Uterus (tissue), 3 donors: ENCODE measurements at regions not wholly inside any gene's neighbourhood (a gene's known extent, or its start where the extent isn't known, plus 50 kb on each side); places are given as distances from the start of the nearest gene placed in this dataset.

Experiments
- DNase-seq, 2 donors: peaks; one replicate each; pipeline ENCODE4 v3.0.0-alpha.2; 2019 to 2020
- H3K27ac ChIP-seq, 2 donors: fragments of 200-600 bp; sonication (generic); 1 replicate in 1 of 2; 2 replicates in 1 of 2; pipeline ENCODE4 v1.5.1; 2016 to 2018
- H3K27me3 ChIP-seq, 2 donors: fragments of 200-600 bp; sonication (generic); one replicate each; pipeline ENCODE4 v1.5.1; 2018 to 2019; ENCODE audit warnings: control low read depth in 1 of 2
- H3K36me3 ChIP-seq, 2 donors: fragments of 200-600 bp; sonication (generic); one replicate each; pipeline ENCODE4 v1.5.1; 2019; ENCODE audit warnings: control low read depth in 1 of 2
- H3K4me1 ChIP-seq, 2 donors: fragments of 200-600 bp; sonication (generic); one replicate each; pipeline ENCODE4 v1.5.1; 2018 to 2019; ENCODE audit warnings: control low read depth in 1 of 2
- H3K4me3 ChIP-seq, 2 donors: fragments of 200-600 bp; sonication (generic); 1 replicate in 1 of 2; 2 replicates in 1 of 2; pipeline ENCODE4 v1.5.1; 2018 to 2019; ENCODE audit warnings: mild to moderate bottlenecking in 1 of 2
- H3K9me3 ChIP-seq, 2 donors: fragments of 200-600 bp; sonication (generic); one replicate each; pipeline ENCODE4 v1.5.1; 2019; ENCODE audit warnings: control low read depth in 1 of 2
- POLR2A ChIP-seq, 2 donors: fragments of 450-650 bp; IDR thresholded peaks; one replicate each; pipeline ENCODE4 v1.6.1; 2016; ENCODE audit warnings: antibody characterized with exemption in 2 of 2, mild to moderate bottlenecking in 1 of 2, moderate library complexity in 1 of 2
- intact Hi-C: fragments of 100-400 bp; cut with DNase I; formaldehyde crosslinking; loops from one replicate; pipeline ENCODE4 v1.15.1; 2023; ENCODE audit warnings: low total_unique reads
- TF ChIP-seq, protein P1 (sequence below), 4 experiments: fragments of 200-600 bp in 2 of 4; fragments of 450-650 bp in 2 of 4; sonication (generic) in 2 of 4; IDR thresholded peaks; one replicate each; pipeline ENCODE4 v1.5.1; 2016 to 2019; ENCODE audit warnings: antibody characterized with exemption in 4 of 4, mild to moderate bottlenecking in 2 of 4, moderate library complexity in 1 of 4
- donor health status: DM: yes; HTN: yes; CAD: no.

DNA sequence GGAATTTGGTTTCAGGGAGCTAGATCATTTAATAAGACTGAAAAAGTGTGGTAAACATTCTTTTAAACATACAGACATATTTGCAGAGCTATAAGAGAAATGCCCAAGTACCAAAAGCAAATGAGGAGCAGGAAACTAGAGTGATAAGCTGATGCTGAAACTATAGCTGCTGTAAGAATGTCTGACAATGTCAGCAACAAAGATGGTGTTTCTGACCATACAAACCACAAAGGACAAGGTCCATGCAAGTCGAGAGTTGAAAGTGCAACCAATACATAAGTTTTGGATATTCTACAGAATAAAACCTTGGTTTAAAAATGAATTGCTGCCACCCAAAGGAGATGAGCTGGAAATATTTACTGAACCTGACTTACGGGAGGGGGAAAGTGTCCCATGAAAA, 610.2 kb downstream of the TBL1XR1 start:
- DNase-seq = no peak
- Histone ChIP-seq H3K4me1 (no peaks in the 10 kb centered on the region), H3K9me3 (no peaks in the 10 kb centered on the region), H3K4me3 (no peak overlapping the region), H3K36me3 (no peaks in the 10 kb centered on the region), H3K27ac (no peak overlapping the region), H3K27me3 (no peaks in the 10 kb centered on the region)
- intact Hi-C loops = no loop called here
- TF ChIP-seq POLR2A (IDR thresholded peaks at IDR 0.05) = no peak
- TF ChIP-seq, protein P1, sequence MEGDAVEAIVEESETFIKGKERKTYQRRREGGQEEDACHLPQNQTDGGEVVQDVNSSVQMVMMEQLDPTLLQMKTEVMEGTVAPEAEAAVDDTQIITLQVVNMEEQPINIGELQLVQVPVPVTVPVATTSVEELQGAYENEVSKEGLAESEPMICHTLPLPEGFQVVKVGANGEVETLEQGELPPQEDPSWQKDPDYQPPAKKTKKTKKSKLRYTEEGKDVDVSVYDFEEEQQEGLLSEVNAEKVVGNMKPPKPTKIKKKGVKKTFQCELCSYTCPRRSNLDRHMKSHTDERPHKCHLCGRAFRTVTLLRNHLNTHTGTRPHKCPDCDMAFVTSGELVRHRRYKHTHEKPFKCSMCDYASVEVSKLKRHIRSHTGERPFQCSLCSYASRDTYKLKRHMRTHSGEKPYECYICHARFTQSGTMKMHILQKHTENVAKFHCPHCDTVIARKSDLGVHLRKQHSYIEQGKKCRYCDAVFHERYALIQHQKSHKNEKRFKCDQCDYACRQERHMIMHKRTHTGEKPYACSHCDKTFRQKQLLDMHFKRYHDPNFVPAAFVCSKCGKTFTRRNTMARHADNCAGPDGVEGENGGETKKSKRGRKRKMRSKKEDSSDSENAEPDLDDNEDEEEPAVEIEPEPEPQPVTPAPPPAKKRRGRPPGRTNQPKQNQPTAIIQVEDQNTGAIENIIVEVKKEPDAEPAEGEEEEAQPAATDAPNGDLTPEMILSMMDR (IDR thresholded peaks at IDR 0.05) = no peak

DNA sequence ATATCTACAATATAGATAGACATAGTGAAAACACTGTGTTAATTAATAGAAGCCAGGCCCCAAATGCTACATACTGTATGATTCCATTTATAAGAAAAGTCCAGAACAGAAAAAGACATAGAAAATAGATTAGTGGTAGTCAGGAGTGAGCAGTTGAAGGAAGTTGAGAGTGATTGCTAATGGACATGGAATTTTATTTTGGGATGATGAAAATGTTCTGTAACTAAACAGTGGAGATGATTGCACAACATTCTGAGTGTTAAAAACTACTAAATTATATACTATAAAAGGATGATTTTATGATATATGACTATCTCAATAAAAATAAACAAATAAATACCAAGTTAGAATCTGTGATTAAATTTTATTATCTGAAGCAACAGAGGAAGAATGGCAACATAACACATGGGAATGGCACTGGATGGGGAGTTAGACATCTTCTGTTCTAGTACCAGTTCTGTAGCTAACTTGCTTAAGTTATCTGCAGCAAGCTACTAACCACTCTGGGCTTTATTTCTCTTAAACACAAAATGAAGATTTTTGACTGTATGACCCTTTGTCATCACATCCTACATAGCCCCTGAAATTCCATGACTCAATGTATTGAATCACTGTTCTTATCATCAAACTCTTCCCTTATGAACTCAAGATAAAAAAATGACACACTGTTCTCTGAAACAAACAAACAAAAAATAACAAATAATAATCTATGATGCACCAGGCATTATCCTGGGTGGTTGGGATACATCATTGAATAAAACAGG, 612.7 kb downstream of the TBL1XR1 start:
- intact Hi-C loops = no loop called here
- TF ChIP-seq, protein P1 (IDR thresholded peaks at IDR 0.05) = no peak
- no peak for TF ChIP-seq POLR2A (IDR thresholded peaks at IDR 0.05)
- H3K27me3 ChIP-seq = no peaks in the 10 kb centered on the region

DNA sequence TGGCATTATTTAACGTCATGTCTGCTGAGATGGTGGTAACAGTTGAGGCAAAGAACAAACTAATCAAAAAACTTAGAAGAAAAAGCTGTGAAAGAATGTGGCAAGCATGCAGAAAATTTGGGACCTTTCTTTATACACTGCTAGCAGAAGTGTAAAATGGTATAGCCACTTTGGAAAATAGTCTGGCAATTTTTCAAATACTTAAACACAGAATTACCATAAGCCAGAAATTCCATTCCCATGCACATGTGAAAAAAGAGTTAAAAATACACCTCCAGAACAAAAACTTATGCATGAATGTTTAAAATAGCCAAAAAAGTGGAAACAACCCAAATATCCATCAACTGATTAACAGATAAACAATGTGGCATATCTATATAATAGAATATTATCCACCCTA, 613.3 kb downstream of the TBL1XR1 start:
- intact Hi-C loops = no loop called here
- no peaks in the 10 kb centered on the region for H3K4me1 ChIP-seq
- H3K9me3 ChIP-seq = no peaks in the 10 kb centered on the region
- H3K4me3 ChIP-seq = no peak overlapping the region
- H3K27ac ChIP-seq = no peak overlapping the region
- no peaks in the 10 kb centered on the region for H3K36me3 ChIP-seq
- H3K27me3 ChIP-seq = no peaks in the 10 kb centered on the region
- TF ChIP-seq, protein P1 (IDR thresholded peaks at IDR 0.05) = no peak
- DNase-seq = no peak

More for the DNA sequence above, 612.7 kb downstream of the TBL1XR1 start:
- Histone ChIP-seq H3K36me3 (no peaks in the 10 kb centered on the region), H3K4me1 (no peaks in the 10 kb centered on the region), H3K27ac (no peak overlapping the region), H3K9me3 (no peaks in the 10 kb centered on the region), H3K4me3 (no peak overlapping the region)
- no peak for DNase-seq

DNA sequence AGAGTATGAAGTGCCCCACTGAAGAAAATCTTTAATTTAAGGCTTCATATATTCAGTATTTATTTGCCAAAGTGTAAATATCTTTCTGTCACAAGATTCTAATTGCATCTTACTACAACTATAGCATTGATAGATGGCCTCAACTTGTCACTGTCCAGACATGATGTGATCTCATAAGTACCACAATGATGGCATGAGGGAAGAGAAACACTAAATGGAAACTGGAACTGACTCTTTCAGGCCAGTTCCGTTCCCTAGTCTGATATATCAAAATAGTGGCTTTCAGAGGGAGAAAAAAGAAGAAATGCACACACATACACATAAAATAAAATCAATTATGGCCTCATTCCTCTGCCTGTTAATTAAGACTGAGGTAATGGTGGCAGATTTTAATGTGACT, 615.7 kb downstream of the TBL1XR1 start:
- Histone ChIP-seq H3K9me3 (no peaks in the 10 kb centered on the region), H3K4me3 (no peak overlapping the region), H3K36me3 (no peaks in the 10 kb centered on the region), H3K27me3 (no peaks in the 10 kb centered on the region), H3K4me1 (no peaks in the 10 kb centered on the region), H3K27ac (no peak overlapping the region)
- no peak for DNase-seq
- TF ChIP-seq, protein P1 (IDR thresholded peaks at IDR 0.05) = no peak
- TF ChIP-seq POLR2A (IDR thresholded peaks at IDR 0.05) = no peak
- intact Hi-C loops = no loop called here

DNA sequence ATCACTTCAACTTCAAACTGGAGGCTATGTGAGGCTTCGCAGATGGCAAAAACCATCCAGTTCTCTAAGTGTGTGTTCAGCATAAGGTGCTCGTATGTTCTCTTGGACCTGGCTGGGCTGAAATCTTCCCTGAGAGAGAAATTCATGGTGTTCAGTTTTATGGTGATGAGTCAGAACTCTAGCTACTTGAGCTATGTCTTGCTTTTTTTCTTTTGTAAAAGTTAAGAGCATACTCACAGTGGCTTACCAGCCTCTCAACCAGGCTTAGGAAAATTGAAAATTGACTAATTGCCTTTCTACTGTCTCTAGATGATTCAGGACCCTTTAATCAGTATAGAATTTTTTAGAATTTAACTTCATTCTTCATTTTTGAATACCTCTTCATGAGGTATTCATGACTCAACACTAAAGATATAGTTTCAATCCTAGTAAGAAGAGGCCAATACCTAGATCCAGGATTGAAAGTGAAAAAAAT, 617.5 kb downstream of the TBL1XR1 start:
- Histone ChIP-seq H3K27ac (no peak overlapping the region), H3K36me3 (no peaks in the 10 kb centered on the region), H3K4me3 (no peak overlapping the region), H3K9me3 (no peaks in the 10 kb centered on the region), H3K27me3 (no peaks in the 10 kb centered on the region), H3K4me1 (no peaks in the 10 kb centered on the region)
- no peak for DNase-seq
- TF ChIP-seq, protein P1 (IDR thresholded peaks at IDR 0.05) = no peak
- intact Hi-C loops = no loop called here
